ENCODE measurements at regions not wholly inside any gene's neighbourhood (a gene's known extent, or its start where the extent isn't known, plus 50 kb on each side); places are given as distances from the start of the nearest gene placed in this dataset.

DNA sequence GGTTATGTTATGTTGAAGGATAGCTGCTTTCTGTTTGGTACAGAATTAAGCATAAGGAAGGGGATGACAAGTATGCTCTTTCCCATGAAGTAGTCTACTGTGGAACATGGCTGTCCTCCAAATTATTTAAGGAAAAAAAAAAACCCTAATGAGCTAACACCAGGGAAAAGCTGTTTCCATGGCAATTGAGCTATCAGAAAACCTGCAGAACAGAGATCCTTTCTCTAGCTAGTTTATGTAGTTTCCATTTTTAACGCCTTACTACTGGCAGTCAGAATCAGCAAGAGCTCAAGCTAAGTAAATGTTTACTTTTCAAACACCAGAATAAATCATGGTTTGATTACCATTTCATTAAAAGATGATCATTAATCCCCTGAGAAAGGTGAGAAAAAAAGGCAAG is 287.4 kb upstream of the TARS1 start:
- no peak for DNase-seq (ENCODE audit: low spot score)
- in situ Hi-C loops (cut with MboI; ENCODE audit: low sequenced_read_pairs, unreplicated experiment) = no loop called here
- TF ChIP-seq, protein P1, sequence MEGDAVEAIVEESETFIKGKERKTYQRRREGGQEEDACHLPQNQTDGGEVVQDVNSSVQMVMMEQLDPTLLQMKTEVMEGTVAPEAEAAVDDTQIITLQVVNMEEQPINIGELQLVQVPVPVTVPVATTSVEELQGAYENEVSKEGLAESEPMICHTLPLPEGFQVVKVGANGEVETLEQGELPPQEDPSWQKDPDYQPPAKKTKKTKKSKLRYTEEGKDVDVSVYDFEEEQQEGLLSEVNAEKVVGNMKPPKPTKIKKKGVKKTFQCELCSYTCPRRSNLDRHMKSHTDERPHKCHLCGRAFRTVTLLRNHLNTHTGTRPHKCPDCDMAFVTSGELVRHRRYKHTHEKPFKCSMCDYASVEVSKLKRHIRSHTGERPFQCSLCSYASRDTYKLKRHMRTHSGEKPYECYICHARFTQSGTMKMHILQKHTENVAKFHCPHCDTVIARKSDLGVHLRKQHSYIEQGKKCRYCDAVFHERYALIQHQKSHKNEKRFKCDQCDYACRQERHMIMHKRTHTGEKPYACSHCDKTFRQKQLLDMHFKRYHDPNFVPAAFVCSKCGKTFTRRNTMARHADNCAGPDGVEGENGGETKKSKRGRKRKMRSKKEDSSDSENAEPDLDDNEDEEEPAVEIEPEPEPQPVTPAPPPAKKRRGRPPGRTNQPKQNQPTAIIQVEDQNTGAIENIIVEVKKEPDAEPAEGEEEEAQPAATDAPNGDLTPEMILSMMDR (IDR thresholded peaks at IDR 0.05; ENCODE audit: borderline replicate concordance, control extremely low read depth, extremely low read depth, insufficient read depth, missing control alignments) = no peak

DNA sequence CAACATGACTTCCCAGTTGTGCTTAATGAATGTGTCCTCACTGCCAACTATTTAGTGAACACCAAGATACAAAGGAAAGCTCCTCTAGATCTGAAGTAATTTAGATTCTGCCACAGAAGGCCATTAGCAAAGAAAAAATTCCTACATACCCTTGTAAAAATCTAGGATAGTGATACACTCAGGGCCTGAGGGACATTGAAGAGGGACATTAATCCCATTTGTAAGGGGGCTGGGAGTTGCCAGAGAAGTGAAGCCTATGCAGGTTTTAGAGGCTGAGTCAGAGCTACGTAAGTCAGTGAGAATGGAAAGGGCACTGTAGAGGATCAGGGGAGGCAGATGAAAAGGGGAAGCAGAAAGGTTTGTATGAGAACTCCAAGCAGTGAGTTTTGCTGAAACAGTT is 286.9 kb upstream of the TARS1 start:
- in situ Hi-C loops (cut with MboI; ENCODE audit: low sequenced_read_pairs, unreplicated experiment) = no loop called here
- TF ChIP-seq, protein P1 (IDR thresholded peaks at IDR 0.05; ENCODE audit: borderline replicate concordance, control extremely low read depth, extremely low read depth, insufficient read depth, missing control alignments) = no peak
- DNase-seq (ENCODE audit: low spot score) = no peak

DNA sequence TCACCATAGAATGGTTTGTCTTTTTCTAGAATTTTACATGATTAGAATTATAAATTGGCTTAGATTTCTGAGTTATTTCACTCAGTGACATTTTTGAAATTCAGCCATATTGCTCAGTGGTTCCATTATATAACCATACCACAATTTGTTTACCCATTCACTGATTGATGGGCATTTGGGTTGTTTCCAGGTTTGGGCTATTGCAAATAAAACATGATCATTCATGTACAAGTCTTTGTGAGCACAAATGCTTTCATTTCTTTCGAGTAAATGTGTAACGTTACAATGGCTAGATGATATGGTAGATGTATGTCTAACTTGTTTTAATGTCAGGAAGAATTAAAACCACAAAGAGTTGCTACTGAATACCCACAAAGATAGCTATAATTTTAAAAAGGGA is 279.9 kb upstream of the TARS1 start:
- no peak for DNase-seq (ENCODE audit: low spot score)
- TF ChIP-seq, protein P1 (IDR thresholded peaks at IDR 0.05; ENCODE audit: borderline replicate concordance, control extremely low read depth, extremely low read depth, insufficient read depth, missing control alignments) = no peak
- in situ Hi-C loops (cut with MboI; ENCODE audit: low sequenced_read_pairs, unreplicated experiment) = no loop called here

DNA sequence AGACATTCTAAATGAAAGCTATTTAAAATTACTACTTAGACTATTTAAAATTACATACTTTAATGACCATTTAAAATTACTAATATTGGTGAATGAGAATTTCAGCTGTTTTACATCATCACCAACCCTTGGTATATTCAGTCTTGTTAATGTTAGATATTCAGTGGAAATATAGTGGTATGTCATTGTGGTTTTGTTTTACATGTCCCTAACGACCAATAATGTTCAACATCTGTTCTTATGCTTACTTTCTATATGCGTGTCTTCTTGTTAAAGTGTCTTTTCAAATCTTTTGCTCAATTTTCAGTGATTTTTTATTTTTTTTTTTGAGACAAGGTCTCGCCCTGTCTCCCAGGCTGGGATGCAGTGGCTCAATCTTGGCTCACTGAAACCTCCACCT is 279.3 kb upstream of the TARS1 start:
- TF ChIP-seq, protein P1 (IDR thresholded peaks at IDR 0.05; ENCODE audit: borderline replicate concordance, control extremely low read depth, extremely low read depth, insufficient read depth, missing control alignments) = no peak
- in situ Hi-C loops (cut with MboI; ENCODE audit: low sequenced_read_pairs, unreplicated experiment) = no loop called here
- DNase-seq (ENCODE audit: low spot score) = no peak

DNA sequence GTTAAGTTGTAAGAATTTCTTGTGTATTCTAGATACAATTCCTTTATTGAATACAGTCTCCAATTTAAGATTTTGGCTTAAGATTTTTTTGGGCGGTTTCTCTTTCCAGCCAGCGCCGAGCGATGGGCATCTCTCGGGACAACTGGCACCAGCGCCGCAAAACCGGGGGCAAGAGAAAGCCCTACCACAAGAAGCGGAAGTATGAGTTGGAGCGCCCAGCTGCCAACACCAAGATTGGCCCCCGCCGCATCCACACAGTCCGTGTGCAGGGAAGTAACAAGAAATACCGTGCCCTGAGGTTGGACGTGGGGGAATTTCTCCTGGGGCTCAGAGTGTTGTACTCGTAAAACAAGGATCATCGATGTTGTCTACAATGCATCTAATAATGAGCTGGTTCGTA is 278.7 kb upstream of the TARS1 start:
- no peak for DNase-seq (ENCODE audit: low spot score)
- in situ Hi-C loops (cut with MboI; ENCODE audit: low sequenced_read_pairs, unreplicated experiment) = no loop called here
- TF ChIP-seq, protein P1 (IDR thresholded peaks at IDR 0.05; ENCODE audit: borderline replicate concordance, control extremely low read depth, extremely low read depth, insufficient read depth, missing control alignments) = no peak

DNA sequence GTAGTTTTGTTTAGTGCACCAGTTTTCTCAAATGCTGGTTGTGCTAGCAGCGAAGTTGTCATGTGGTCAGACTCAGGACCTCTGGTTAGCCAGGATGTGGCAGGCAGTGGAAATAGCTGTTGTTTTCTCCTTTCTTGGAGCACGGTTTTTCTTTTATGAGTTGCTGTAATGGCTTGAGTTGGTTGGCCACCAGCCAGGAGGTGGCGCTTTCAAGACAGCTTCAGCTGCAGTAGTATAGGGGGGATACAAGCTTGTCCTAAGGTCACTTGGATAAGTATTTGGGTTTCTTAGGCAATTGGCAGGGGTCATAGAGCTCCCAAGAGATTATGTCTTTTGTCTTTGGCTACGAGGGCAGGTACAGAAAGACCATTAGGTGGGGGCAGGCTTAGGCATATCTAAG is 274.2 kb upstream of the TARS1 start:
- DNase-seq (ENCODE audit: low spot score) = no peak
- TF ChIP-seq, protein P1 (IDR thresholded peaks at IDR 0.05; ENCODE audit: borderline replicate concordance, control extremely low read depth, extremely low read depth, insufficient read depth, missing control alignments) = no peak
- in situ Hi-C loops (cut with MboI; ENCODE audit: low sequenced_read_pairs, unreplicated experiment) = no loop called here

DNA sequence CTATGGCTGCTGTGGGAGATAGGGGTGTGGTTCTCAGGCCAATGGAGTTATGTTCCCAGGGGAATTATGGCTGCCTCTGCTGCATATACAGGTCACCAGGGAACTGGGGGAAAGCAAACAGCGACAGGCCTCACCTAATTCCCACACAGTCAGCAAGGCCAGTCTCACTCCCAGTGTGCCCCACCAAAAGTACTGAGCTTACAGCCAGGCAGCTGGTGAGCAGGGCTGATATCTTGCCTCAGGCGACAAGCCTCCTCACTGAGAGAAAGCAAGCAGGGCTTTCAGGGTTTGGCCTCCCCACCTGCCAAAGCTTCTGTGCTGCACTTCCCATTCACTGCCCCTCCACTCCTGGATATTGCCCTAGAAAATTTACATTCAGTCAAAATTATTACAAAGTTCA is 273.8 kb upstream of the TARS1 start:
- DNase-seq (ENCODE audit: low spot score) = no peak
- TF ChIP-seq, protein P1 (IDR thresholded peaks at IDR 0.05; ENCODE audit: borderline replicate concordance, control extremely low read depth, extremely low read depth, insufficient read depth, missing control alignments) = no peak
- in situ Hi-C loops (cut with MboI; ENCODE audit: low sequenced_read_pairs, unreplicated experiment) = no loop called here
